HEK293T (cell line): ENCODE measurements at regions not wholly inside any gene's neighbourhood (a gene's known extent, or its start where the extent isn't known, plus 50 kb on each side); places are given as distances from the start of the nearest gene placed in this dataset.

Experiments used
- ARNT ChIP-seq: fragments of 450-650 bp; IDR thresholded peaks from 2 replicates; pipeline ENCODE4 v1.6.1; 2017; ENCODE audit warnings: mild to moderate bottlenecking
- BHLHE40 ChIP-seq: fragments of 450-650 bp; IDR thresholded peaks from 2 replicates; pipeline ENCODE4 v1.6.1; 2016; ENCODE audit warnings: mild to moderate bottlenecking, moderate library complexity, borderline replicate concordance
- FOXA1 ChIP-seq: fragments of 450-650 bp; IDR thresholded peaks from 2 replicates; pipeline ENCODE4 v1.6.1; 2016; ENCODE audit warnings: mild to moderate bottlenecking
- HDGF ChIP-seq: fragments of 450-650 bp; IDR thresholded peaks from 2 replicates; pipeline ENCODE4 v1.6.1; 2017; ENCODE audit warnings: antibody characterized with exemption, borderline replicate concordance
- L3MBTL2 ChIP-seq: fragments of 450-650 bp; conservative IDR thresholded peaks from 2 replicates; pipeline ENCODE4 v1.6.1; 2016; ENCODE audit warnings: mild to moderate bottlenecking
- LEF1 ChIP-seq: fragments of 450-650 bp; IDR thresholded peaks from 2 replicates; pipeline ENCODE4 v1.6.1; 2017; ENCODE audit warnings: mild to moderate bottlenecking, borderline replicate concordance
- PKNOX1 ChIP-seq: fragments of 450-650 bp; IDR thresholded peaks from 2 replicates; pipeline ENCODE4 v1.6.1; 2016
- SP1 ChIP-seq: fragments of 450-650 bp; IDR thresholded peaks from 2 replicates; pipeline ENCODE4 v1.6.1; 2017
- TARDBP ChIP-seq: fragments of 450-650 bp; IDR thresholded peaks from 2 replicates; pipeline ENCODE4 v1.6.1; 2016

- TF ChIP-seq LEF1 (no peak), FOXA1 (no peak), HDGF (no peak), TARDBP (no peak), ARNT (no peak), BHLHE40 (no peak), SP1 (no peak), PKNOX1 (no peak), L3MBTL2 (no peak)
Measured at GRCh38 chr13:84867246-84867645, 932.0 kb downstream of the SLITRK6 start.
